Kidney (tissue), 13 donors: ENCODE measurements at regions not wholly inside any gene's neighbourhood (a gene's known extent, or its start where the extent isn't known, plus 50 kb on each side); places are given as distances from the start of the nearest gene placed in this dataset.
A peak's percentile ranks its signal among the peaks of the same experiment; 100 is the strongest.

Experiments
- DNase-seq, 5 donors: peaks; one replicate each; pipeline ENCODE4 v3.0.0-alpha.2; 2013 to 2020
- FAIRE-seq: peaks from 2 replicates; lab custom pipeline; 2012; peaks lifted over from hg19 to GRCh38; lab: Jason Lieb, UNC
- H3K27ac ChIP-seq, 2 donors: one replicate each; pipeline ENCODE4 v1.7.0; 2013; ENCODE audit warnings: low read depth in 2 of 2, low read length in 2 of 2, inconsistent platforms in 1 of 2
- H3K27me3 ChIP-seq: one replicate; pipeline ENCODE4 v1.7.1; 2013; ENCODE audit warnings: low read length, inconsistent platforms; ENCODE audit not compliant: control insufficient read depth, insufficient read depth
- H3K36me3 ChIP-seq, 3 donors: one replicate each; pipeline versions ENCODE4 v1.7.0 to v1.7.1; 2013; ENCODE audit warnings: low read length in 3 of 3, control low read depth in 1 of 3, inconsistent platforms in 1 of 3; ENCODE audit not compliant: insufficient read depth in 3 of 3, control insufficient read depth in 2 of 3
- H3K4me1 ChIP-seq, 3 donors: one replicate each; pipeline versions ENCODE4 v1.7.0 to v1.7.1; 2013; ENCODE audit warnings: low read length in 3 of 3, inconsistent platforms in 1 of 3, low read depth in 1 of 3; ENCODE audit not compliant: control insufficient read depth in 2 of 3, insufficient read depth in 2 of 3
- H3K4me3 ChIP-seq, 3 donors: one replicate each; pipeline versions ENCODE4 v1.7.0 to v1.8.1; 2013; ENCODE audit warnings: low read length in 3 of 3, control low read depth in 1 of 3, inconsistent platforms in 1 of 3
- H3K9ac ChIP-seq, 3 donors: one replicate each; pipeline versions ENCODE4 v1.7.0 to v1.7.1; 2013; ENCODE audit warnings: low read length in 3 of 3, control low read depth in 1 of 3, inconsistent platforms in 1 of 3
- H3K9me3 ChIP-seq, 3 donors: one replicate each; pipeline versions ENCODE4 v1.7.0 to v1.7.1; 2013; ENCODE audit warnings: low read length in 3 of 3, control low read depth in 1 of 3, inconsistent platforms in 1 of 3; ENCODE audit not compliant: control insufficient read depth in 2 of 3, insufficient read depth in 1 of 3
- intact Hi-C: fragments of 100-400 bp; cut with DNase I; formaldehyde crosslinking; loops from one replicate; pipeline ENCODE4 v1.11.1; 2022
- TF ChIP-seq, protein P1 (sequence below): IDR thresholded peaks from 3 replicates; pipeline ENCODE4 v1.5.1; 2012; ENCODE audit warnings: mild to moderate bottlenecking, moderate library complexity, borderline replicate concordance; ENCODE audit not compliant: insufficient read depth; ENCODE audit errors: extremely low read depth
- donor health status: control.
- donor health status: control.
- donor health status: control.
- donor health status: control.
- donor health status: control.
- donor health status: DM: yes; HTN: yes; CAD: no.
- donor health status: Normal renal cell carcinoma (clear cell type).

DNA sequence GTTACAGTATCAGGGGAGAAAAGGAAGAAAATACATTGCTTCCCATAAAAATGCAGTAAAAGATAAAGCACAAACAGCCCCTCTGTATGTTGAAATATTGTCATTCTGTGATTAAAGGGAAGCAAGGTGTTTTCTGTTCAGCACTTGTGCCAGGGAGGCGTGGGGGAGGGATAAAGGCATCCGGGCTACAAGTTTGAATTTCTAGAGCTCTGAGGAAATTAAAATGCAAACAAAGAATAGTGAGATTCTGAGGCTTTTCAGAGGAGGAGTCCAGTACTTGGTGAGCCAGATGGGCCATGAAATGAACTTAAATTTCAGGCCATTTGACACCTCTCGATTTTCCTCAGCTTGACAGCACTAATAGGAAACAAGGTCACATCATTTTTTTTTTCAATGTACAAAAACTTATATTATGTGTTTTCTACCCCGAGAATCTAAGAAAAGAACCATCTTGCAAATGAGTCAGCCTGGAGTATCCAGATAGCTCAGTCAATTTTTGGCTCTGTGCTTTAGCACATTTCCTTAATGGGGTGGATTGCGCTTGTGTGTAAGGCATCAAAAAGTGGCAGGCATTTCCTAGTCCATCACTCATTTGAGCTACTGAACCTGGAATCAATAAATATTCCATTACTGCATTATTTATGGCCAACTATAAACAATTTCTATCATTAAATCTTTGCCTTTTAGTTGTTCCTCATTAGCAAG lies 640.8 kb upstream of the TBL1XR1 start:
- no peak for FAIRE-seq
- Histone ChIP-seq H3K4me3 (no peak overlapping the region), H3K4me1 (no peaks in the 10 kb centered on the region), H3K9me3 (no peaks in the 10 kb centered on the region), H3K36me3 (no peaks in the 10 kb centered on the region), H3K27ac (no peak overlapping the region), H3K27me3 (no peaks in the 10 kb centered on the region), H3K9ac (no peak overlapping the region)
- peak in 3 of 5 donors; percentile 48 to 65 (median 63) for DNase-seq
- intact Hi-C loops = no loop called here
- TF ChIP-seq, protein P1, sequence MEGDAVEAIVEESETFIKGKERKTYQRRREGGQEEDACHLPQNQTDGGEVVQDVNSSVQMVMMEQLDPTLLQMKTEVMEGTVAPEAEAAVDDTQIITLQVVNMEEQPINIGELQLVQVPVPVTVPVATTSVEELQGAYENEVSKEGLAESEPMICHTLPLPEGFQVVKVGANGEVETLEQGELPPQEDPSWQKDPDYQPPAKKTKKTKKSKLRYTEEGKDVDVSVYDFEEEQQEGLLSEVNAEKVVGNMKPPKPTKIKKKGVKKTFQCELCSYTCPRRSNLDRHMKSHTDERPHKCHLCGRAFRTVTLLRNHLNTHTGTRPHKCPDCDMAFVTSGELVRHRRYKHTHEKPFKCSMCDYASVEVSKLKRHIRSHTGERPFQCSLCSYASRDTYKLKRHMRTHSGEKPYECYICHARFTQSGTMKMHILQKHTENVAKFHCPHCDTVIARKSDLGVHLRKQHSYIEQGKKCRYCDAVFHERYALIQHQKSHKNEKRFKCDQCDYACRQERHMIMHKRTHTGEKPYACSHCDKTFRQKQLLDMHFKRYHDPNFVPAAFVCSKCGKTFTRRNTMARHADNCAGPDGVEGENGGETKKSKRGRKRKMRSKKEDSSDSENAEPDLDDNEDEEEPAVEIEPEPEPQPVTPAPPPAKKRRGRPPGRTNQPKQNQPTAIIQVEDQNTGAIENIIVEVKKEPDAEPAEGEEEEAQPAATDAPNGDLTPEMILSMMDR = no peak

DNA sequence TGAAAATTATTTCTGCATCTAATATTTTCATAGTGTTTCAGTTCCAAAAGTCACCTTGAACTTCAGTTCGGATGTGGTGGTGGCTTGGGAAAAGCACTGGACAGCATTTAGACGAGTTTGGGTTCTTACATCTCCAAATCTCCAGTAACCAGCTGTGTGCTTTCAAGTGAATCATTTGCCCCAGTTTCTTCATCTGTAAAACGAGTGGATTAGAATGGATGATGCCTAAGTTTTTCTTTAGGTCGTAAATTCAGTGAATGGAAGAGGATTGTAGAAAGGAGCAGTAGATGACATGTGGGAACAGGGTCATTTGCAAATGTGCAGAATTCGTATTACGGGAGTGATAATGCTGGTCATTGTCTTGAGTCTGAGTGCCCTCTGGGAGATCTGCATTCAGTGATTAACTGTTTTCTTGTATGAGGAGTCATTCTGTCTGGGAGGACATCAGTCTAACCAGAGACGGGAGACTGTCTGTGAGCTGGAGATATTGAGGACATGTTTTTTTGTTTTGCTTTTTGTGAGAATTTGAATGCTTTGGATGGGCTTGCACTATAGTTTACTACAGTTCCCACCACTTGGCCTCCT lies 641.6 kb upstream of the TBL1XR1 start:
- no peaks in the 10 kb centered on the region for H3K36me3 ChIP-seq
- no peaks in the 10 kb centered on the region for H3K27me3 ChIP-seq
- no peaks in the 10 kb centered on the region for H3K9me3 ChIP-seq
- no peaks in the 10 kb centered on the region for H3K4me1 ChIP-seq
- intact Hi-C loops = no loop called here
- H3K9ac ChIP-seq = no peak overlapping the region
- H3K27ac ChIP-seq = no peak overlapping the region
- FAIRE-seq (no peak), DNase-seq (no peak)
- TF ChIP-seq, protein P1 = no peak
- no peak overlapping the region for H3K4me3 ChIP-seq

DNA sequence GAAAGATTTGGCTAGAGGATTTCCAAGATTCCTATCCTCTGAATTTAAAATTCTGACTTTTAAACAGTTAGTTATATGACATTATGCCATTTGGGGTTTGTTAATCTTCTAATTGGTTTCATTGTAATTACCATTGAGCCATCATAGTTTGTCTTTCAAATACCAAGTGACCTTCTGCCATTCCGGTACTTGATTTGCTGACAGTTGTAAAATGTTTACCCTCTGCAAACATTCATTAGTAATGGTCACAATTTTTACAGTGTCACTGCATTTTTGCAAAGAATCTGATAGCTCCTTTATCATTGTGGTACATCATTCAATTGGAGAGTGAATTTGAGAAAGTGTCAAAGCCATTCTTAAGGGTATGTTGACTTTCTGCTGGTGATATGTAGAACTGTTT lies 645.0 kb upstream of the TBL1XR1 start:
- no peak overlapping the region for H3K4me3 ChIP-seq
- DNase-seq = no peak
- H3K27ac ChIP-seq = no peak overlapping the region
- no peak for FAIRE-seq
- intact Hi-C loops = no loop called here
- no peaks in the 10 kb centered on the region for H3K9me3 ChIP-seq
- H3K36me3 ChIP-seq = no peaks in the 10 kb centered on the region
- no peaks in the 10 kb centered on the region for H3K27me3 ChIP-seq
- no peak overlapping the region for H3K9ac ChIP-seq
- TF ChIP-seq, protein P1 = no peak
- no peaks in the 10 kb centered on the region for H3K4me1 ChIP-seq
